H9 (cell line): ENCODE measurements at regions not wholly inside any gene's neighbourhood (a gene's known extent, or its start where the extent isn't known, plus 50 kb on each side); places are given as distances from the start of the nearest gene placed in this dataset.

Source experiments
- DNase-seq: peaks from one replicate; pipeline ENCODE4 v3.0.0-alpha.2; 2017
- H2AFZ ChIP-seq: one replicate; pipeline ENCODE4 v1.6.1; 2013; ENCODE audit warnings: mild to moderate bottlenecking, low read length, control low read depth, moderate library complexity
- H2AK5ac ChIP-seq: 2 replicates; pipeline ENCODE4 v1.6.1; 2013; ENCODE audit warnings: low read length, control low read depth, mixed read lengths; ENCODE audit not compliant: insufficient read length
- H2BK120ac ChIP-seq: one replicate; pipeline ENCODE4 v1.6.1; 2013; ENCODE audit warnings: low read depth, mild to moderate bottlenecking, low read length, control low read depth, inconsistent platforms; ENCODE audit not compliant: poor library complexity, severe bottlenecking
- H2BK12ac ChIP-seq: 2 replicates; pipeline ENCODE4 v1.6.1; 2013; ENCODE audit warnings: low read length, control low read depth, mixed read lengths, low read depth; ENCODE audit not compliant: insufficient read length
- H2BK15ac ChIP-seq: 2 replicates; pipeline ENCODE4 v1.6.1; 2013; ENCODE audit warnings: low read depth, low read length, control low read depth
- H2BK20ac ChIP-seq: one replicate; pipeline ENCODE4 v1.6.1; 2013; ENCODE audit warnings: low read depth, mild to moderate bottlenecking, low read length, control low read depth, inconsistent platforms; ENCODE audit not compliant: poor library complexity, severe bottlenecking
- H2BK5ac ChIP-seq: 2 replicates; pipeline ENCODE4 v1.6.1; 2013; ENCODE audit warnings: low read length, control low read depth, mixed read lengths; ENCODE audit not compliant: insufficient read length
- H3K14ac ChIP-seq: 2 replicates; pipeline ENCODE4 v1.6.1; 2013; ENCODE audit warnings: low read length, control low read depth; ENCODE audit not compliant: insufficient read depth
- H3K18ac ChIP-seq: 2 replicates; pipeline ENCODE4 v1.6.1; 2013; ENCODE audit warnings: low read depth, mild to moderate bottlenecking, mixed read lengths, low read length, control low read depth; ENCODE audit not compliant: insufficient read length
- H3K23ac ChIP-seq: 2 replicates; pipeline ENCODE4 v1.6.1; 2013; ENCODE audit warnings: low read length, control low read depth, mixed read lengths, low read depth; ENCODE audit not compliant: insufficient read length
- H3K23me2 ChIP-seq: 2 replicates; pipeline ENCODE4 v1.6.1; 2013; ENCODE audit warnings: low read depth, mild to moderate bottlenecking, mixed read lengths, low read length, control low read depth; ENCODE audit not compliant: insufficient read length, poor library complexity, severe bottlenecking
- H3K27ac ChIP-seq: 2 replicates; pipeline ENCODE4 v1.5.1; 2013; ENCODE audit warnings: low read length, control low read depth, mixed read lengths, low read depth; ENCODE audit not compliant: insufficient read length
- H3K27me3 ChIP-seq: 2 replicates; pipeline ENCODE4 v1.6.1; 2013; ENCODE audit warnings: low read length, control low read depth, inconsistent platforms; ENCODE audit not compliant: insufficient read depth
- H3K4ac ChIP-seq: 2 replicates; pipeline ENCODE4 v1.6.1; 2013; ENCODE audit warnings: low read depth, mild to moderate bottlenecking, control low read depth, inconsistent platforms, low read length, moderate library complexity
- H3K4me1 ChIP-seq: 2 replicates; pipeline ENCODE4 v1.6.1; 2013; ENCODE audit warnings: low read length, control low read depth, inconsistent platforms; ENCODE audit not compliant: insufficient read depth
- H3K4me2 ChIP-seq: 2 replicates; pipeline ENCODE4 v1.6.1; 2013; ENCODE audit warnings: low read length, control low read depth, mixed read lengths; ENCODE audit not compliant: insufficient read length, insufficient read depth
- H3K56ac ChIP-seq: 2 replicates; pipeline ENCODE4 v1.6.1; 2013; ENCODE audit warnings: low read depth, mild to moderate bottlenecking, mixed read lengths, low read length, control low read depth; ENCODE audit not compliant: insufficient read length
- H3K79me1 ChIP-seq: 2 replicates; pipeline ENCODE4 v1.6.1; 2013; ENCODE audit warnings: low read depth, mild to moderate bottlenecking, moderate library complexity, low read length, control low read depth, inconsistent platforms; ENCODE audit not compliant: insufficient read depth, poor library complexity, severe bottlenecking
- H3K79me2 ChIP-seq: 2 replicates; pipeline ENCODE4 v1.6.1; 2013; ENCODE audit warnings: low read length, control low read depth, inconsistent platforms; ENCODE audit not compliant: insufficient read depth
- H3K9ac ChIP-seq: 2 replicates; pipeline ENCODE4 v1.6.1; 2013; ENCODE audit warnings: low read length, control low read depth, mixed read lengths; ENCODE audit not compliant: insufficient read length; ENCODE audit errors: extremely low read depth
- H3K9me3 ChIP-seq: one replicate; pipeline ENCODE4 v1.6.1; 2013; ENCODE audit warnings: low read depth, low read length, inconsistent platforms; ENCODE audit not compliant: control insufficient read depth
- H3T11ph ChIP-seq: one replicate; pipeline ENCODE4 v1.6.1; 2013; ENCODE audit warnings: mild to moderate bottlenecking, low read length, control low read depth, inconsistent platforms
- H4K20me1 ChIP-seq: one replicate; pipeline ENCODE4 v1.6.1; 2013; ENCODE audit not compliant: control insufficient read depth, insufficient read length, insufficient read depth
- H4K5ac ChIP-seq: 2 replicates; pipeline ENCODE4 v1.6.1; 2013; ENCODE audit warnings: low read depth, mild to moderate bottlenecking, mixed read lengths, low read length, control low read depth; ENCODE audit not compliant: insufficient read length
- H4K8ac ChIP-seq: replicated peaks from 2 replicates; pipeline ENCODE4 v1.6.1; 2013; ENCODE audit warnings: low read length, control low read depth, mixed read lengths, low read depth; ENCODE audit not compliant: insufficient read length
- H4K91ac ChIP-seq: 2 replicates; pipeline ENCODE4 v1.6.1; 2013; ENCODE audit warnings: low read depth, mild to moderate bottlenecking, moderate library complexity, mixed read lengths, low read length, control low read depth; ENCODE audit not compliant: insufficient read length
- H3K27ac Mint-ChIP-seq, 3 experiments: 2 replicates in 2 of 3; 3 replicates in 1 of 3; pipeline ENCODE4 v1.8.0; 2020 to 2021; ENCODE audit warnings: mixed read lengths in 3 of 3, mild to moderate bottlenecking in 1 of 3, moderate library complexity in 1 of 3
- H3K27me3 Mint-ChIP-seq: 2 replicates; pipeline ENCODE4 v1.8.0; 2021; ENCODE audit warnings: low read depth, mild to moderate bottlenecking, moderate library complexity, mixed read lengths
- H3K36me3 Mint-ChIP-seq, 3 experiments: 2 replicates in 2 of 3; 3 replicates in 1 of 3; pipeline ENCODE4 v1.8.0; 2020 to 2021; ENCODE audit warnings: low read depth in 3 of 3, mixed read lengths in 3 of 3; ENCODE audit not compliant: insufficient read depth in 1 of 3
- H3K4me1 Mint-ChIP-seq, 2 experiments: 2 replicates each; pipeline ENCODE4 v1.8.0; 2020; ENCODE audit warnings: mixed read lengths in 2 of 2
- H3K4me3 Mint-ChIP-seq, 2 experiments: 2 replicates in 1 of 2; 3 replicates in 1 of 2; pipeline ENCODE4 v1.8.0; 2020 to 2021; ENCODE audit warnings: mild to moderate bottlenecking in 2 of 2, mixed read lengths in 2 of 2, moderate library complexity in 1 of 2
- H3K9me3 Mint-ChIP-seq, 2 experiments: 2 replicates in 1 of 2; 3 replicates in 1 of 2; pipeline ENCODE4 v1.8.0; 2020; ENCODE audit warnings: mild to moderate bottlenecking in 2 of 2, mixed read lengths in 2 of 2, moderate library complexity in 1 of 2
- CTCF ChIP-seq: fragments of 200-600 bp; sonication (generic); conservative IDR thresholded peaks from 3 replicates; pipeline ENCODE4 v1.8.0; 2021; ENCODE audit warnings: antibody characterized with exemption, mild to moderate bottlenecking
- WGBS: extraction: QIAGEN DNeasy Blood & Tissue Kit; methylation state at CpG from one replicate; pipeline ENCODE4 v1.1.7; 2013; ENCODE audit warnings: missing lambda C conversion rate, low lambda C conversion rate, mixed read lengths; ENCODE audit not compliant: insufficient read length; ENCODE audit errors: extremely low coverage; 5-methylcytosine and 5-hydroxymethylcytosine counted together

GRCh38 chr15:87145696-87146095 is 1066.0 kb downstream of the AGBL1 start:
- Histone ChIP-seq H4K5ac (no peak overlapping the region), H3K4me1 (no peaks in the 10 kb centered on the region), H2BK5ac (no peak overlapping the region), H3K27me3 (no peaks in the 10 kb centered on the region), H3K18ac (no peak overlapping the region), H4K8ac (no peak overlapping the region), H3K4ac (no peak overlapping the region), H3K14ac (no peak overlapping the region), H3K79me2 (no peaks in the 10 kb centered on the region), H3K9ac (no peak overlapping the region), H2AFZ (no peak overlapping the region), H4K20me1 (no peaks in the 10 kb centered on the region), H2BK12ac (no peak overlapping the region), H3K23ac (no peak overlapping the region), H3K9me3 (no peaks in the 10 kb centered on the region), H3K27ac (no peak overlapping the region), H2BK20ac (no peak overlapping the region), H2AK5ac (no peak overlapping the region), H3K56ac (no peak overlapping the region), H3T11ph (no peak overlapping the region), H3K4me2 (no peak overlapping the region), H3K79me1 (no peaks in the 10 kb centered on the region), H4K91ac (no peak overlapping the region), H3K23me2 (no peaks in the 10 kb centered on the region), H2BK120ac (no peak overlapping the region), H2BK15ac (no peak overlapping the region)
- H3K27me3 Mint-ChIP-seq, result no peaks in the 10 kb centered on the region
- H3K9me3 Mint-ChIP-seq, result peaks cover 9 to 11% of the 10 kb centered on the region in 2 experiments; a peak in 3 of 5 replicates
- TF ChIP-seq CTCF, result no peak
- DNase-seq, result no peak
- H3K4me1 Mint-ChIP-seq, result peaks cover 3 to 4% of the 10 kb centered on the region in 2 experiments
- no peak overlapping the region for H3K27ac Mint-ChIP-seq
- no peak overlapping the region for H3K4me3 Mint-ChIP-seq
- WGBS, result no CpG with 5 or more reads among the region's 2 CpGs
- H3K36me3 Mint-ChIP-seq, result peaks cover 0 to 9% (median 5%) of the 10 kb centered on the region in 3 experiments; a peak in 5 of 7 replicates
